ENCODE measurements at regions not wholly inside any gene's neighbourhood (a gene's known extent, or its start where the extent isn't known, plus 50 kb on each side); places are given as distances from the start of the nearest gene placed in this dataset.
"Not testable (repeated sequence)": the region's sequence is repeated elsewhere in the genome, so short reads cannot be mapped to it uniquely, and the experiment has no call there.

DNA sequence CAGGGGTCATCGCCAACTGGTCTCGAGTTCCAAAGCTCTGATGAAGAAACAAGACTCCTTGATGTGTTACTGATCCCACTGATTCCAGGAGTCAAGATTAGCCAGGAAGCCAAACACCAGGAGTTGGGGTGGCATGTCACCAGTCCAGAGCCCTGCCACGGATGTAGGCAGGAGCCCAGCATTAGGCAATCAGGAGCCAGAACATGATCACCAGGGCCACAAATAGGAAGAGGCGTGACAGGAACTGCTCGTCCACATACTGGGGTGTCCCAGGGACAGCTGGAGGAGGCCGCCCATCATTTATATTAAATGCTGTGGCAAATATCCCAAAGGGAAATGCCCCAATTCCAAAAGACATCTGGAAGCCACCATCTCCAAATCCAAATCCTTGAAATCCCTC is 74.5 kb upstream of the BLTP1 start:
- TF ChIP-seq, protein P1, sequence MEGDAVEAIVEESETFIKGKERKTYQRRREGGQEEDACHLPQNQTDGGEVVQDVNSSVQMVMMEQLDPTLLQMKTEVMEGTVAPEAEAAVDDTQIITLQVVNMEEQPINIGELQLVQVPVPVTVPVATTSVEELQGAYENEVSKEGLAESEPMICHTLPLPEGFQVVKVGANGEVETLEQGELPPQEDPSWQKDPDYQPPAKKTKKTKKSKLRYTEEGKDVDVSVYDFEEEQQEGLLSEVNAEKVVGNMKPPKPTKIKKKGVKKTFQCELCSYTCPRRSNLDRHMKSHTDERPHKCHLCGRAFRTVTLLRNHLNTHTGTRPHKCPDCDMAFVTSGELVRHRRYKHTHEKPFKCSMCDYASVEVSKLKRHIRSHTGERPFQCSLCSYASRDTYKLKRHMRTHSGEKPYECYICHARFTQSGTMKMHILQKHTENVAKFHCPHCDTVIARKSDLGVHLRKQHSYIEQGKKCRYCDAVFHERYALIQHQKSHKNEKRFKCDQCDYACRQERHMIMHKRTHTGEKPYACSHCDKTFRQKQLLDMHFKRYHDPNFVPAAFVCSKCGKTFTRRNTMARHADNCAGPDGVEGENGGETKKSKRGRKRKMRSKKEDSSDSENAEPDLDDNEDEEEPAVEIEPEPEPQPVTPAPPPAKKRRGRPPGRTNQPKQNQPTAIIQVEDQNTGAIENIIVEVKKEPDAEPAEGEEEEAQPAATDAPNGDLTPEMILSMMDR (conservative IDR thresholded peaks at IDR 0.05; ENCODE audit: low read length) = not testable (repeated sequence)
- not testable (repeated sequence) for TF ChIP-seq EZH2phosphoT487 (IDR thresholded peaks at IDR 0.05; ENCODE audit: borderline replicate concordance, low read depth, low read length)
